ENCODE measurements at regions not wholly inside any gene's neighbourhood (a gene's known extent, or its start where the extent isn't known, plus 50 kb on each side); places are given as distances from the start of the nearest gene placed in this dataset.
"Not testable (repeated sequence)": the region's sequence is repeated elsewhere in the genome, so short reads cannot be mapped to it uniquely, and the experiment has no call there.

DNA sequence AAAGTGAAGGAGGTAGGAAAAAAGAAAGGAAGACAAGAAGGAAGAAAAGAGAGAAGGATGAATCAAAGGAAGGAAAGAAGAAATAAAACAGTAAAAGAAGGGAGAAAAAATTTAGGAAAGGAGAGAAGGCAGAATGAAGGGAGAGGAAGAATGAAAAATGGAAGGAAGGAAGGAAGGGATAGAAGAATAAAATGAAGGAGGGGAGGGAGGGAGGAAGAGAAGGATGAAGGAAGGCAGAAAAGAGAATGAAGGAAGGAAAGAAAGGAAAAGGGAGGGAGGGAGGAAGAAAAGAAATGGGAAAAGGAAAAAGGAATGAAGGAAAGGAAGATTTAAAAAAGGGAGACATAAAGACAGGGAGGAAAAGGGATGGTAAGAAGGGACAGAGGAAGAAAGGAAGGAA, 393.7 kb upstream of the GRM7 start:
- no peak for DNase-seq

DNA sequence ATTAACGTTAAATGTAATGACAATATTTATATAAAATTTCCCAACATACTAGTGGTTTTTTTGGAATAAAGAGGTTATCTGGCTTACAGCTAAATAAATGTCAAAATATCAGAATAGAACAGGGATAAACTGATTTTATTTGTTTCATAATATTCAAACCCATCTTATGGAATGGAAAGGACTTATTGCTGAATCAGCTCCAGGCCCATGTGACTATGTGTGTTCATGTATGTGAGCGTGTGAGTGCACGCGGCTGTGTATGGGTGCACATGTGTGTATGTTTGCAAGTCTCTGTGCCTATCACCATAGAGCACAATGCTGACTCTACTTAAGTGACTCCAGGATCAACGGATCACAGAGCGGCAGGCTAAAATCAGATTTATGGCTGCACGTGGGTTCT, 392.3 kb upstream of the GRM7 start:
- DNase-seq = no peak

DNA sequence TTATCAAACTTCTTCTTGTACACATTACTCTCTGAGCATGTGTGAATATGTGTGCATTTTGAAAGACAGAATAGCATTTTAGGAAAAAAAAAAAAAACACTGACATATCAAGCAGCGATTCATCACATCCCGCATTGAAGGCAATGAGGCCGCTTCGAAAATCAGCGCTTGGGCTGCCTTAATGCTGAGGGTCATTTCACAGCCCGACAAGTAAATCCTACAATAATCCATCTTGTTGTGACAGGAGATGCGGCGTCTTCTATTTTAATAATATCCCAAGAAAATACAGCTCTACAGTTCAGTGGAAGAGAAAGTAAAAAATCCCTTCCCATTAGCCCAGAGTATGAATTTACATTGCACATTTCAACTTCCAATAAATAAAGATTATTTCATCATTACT, 389.2 kb upstream of the GRM7 start:
- no peak for DNase-seq

GRCh38 chr3:6490487-6491327, 370.2 kb upstream of the GRM7 start:
- not testable (repeated sequence) for DNase-seq

GRCh38 chr3:6491768-6492167, 369.1 kb upstream of the GRM7 start:
- DNase-seq = no peak

GRCh38 chr3:6492306-6492705, 368.6 kb upstream of the GRM7 start:
- no peak for DNase-seq

- not testable (repeated sequence) for DNase-seq
These were observed 362.0 kb upstream of the GRM7 start for GRCh38 chr3:6498944-6499343.

DNA sequence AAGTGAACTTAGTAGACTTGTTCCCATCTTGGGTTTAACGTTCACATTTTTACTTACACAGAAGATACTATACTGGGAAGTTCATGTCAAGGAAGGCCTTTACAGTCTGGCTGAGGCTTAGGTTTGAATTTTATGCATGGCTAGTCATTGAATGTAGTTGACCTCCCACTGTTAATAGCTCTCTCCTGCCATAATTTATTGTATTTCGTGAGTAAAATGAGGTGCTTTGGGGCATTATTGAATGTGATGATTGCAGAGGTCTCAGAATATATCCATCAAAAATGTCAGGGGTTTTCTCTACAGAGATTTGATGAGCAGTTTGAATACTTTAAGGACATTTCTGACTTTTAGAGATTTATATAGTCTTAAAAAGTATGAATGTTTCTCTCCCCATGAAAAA, 356.6 kb upstream of the GRM7 start:
- no peak for DNase-seq

- no peak for DNase-seq
These were observed 356.1 kb upstream of the GRM7 start for GRCh38 chr3:6504834-6505233.

DNA sequence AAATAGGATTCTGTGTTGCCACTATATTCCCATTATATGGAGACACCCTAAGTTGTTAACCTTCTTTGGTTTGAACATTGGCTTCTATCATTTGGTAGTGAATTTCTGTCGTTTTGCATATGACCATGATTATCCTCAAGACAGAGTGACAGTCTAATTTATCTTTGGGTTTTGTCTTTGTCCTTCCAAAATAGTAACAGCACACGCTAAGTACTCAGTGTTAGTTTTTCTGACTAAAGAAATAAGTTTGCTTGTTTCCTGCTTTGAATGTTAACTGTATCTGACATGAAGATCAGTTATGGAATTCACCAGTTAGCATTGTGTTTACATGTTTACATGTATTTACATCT, 352.5 kb upstream of the GRM7 start:
- DNase-seq = no peak

DNA sequence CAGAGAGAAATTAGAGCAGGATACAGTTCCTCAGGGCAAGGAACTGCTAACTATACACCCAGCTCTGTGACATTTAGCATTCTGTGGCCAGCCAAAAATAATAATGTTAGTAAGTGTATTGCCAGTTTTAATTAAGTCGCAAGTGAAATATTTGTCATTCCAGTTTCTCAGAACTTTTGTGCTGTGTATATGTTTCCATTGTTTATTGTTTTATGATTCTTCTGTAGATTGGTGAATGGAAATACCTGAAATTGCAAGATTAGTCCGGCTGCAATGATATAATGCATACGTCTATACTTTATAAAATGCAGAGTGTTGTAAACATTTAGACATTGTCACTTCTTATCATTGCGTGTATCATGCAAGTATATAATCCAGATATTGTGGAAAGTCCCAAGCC, 351.3 kb upstream of the GRM7 start:
- no peak for DNase-seq

- no peak for DNase-seq
These were observed 350.2 kb upstream of the GRM7 start for GRCh38 chr3:6510713-6511112.

DNA sequence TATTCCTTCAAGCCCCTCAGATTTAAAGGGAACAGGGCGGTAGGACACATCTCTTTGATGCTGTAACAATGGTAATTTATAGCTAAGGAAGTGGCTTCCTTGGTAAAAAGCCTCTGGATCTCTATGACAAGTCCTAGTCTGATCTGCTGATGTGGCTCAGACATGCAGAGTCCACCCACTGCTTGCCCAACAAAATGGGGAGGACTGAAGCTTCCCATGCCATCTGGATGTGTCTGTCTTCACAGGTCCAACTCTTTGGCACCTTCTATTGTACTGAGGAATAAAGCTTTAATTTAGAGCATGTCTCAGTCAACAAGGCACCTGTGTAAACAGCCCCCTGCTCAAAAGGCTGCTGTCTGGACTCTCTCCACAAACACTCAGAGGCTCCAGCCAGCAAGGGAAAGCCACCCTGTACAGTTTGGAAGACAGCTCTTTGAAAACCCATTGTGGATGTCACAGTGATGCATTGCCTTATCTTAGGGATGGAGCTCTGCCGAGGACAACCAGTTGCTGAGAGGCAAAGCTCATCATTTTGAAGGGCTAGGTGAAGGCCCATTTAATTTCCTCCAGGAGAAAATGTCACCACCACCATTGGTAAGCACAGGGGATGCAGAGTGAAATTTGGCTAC, 348.6 kb upstream of the GRM7 start:
- DNase-seq = no peak

DNA sequence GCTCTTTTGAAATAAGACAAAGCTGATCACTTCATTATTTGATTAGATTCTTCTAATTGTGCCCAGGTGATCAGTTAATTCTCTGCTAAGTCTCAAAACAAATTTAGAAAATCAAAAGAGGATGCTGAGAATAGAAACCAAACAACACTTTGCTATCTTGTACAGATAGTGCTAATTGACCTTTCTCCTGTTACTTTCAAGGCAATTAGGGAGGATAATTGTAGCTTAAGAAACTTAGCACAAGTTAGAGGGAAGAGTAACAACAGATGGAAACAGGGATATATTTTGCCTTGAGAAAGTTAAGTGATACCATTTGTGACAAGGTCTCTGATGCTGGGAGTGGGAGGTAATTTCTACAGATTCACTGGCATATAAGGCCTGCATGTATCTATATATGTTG, 344.8 kb upstream of the GRM7 start:
- no peak for DNase-seq

DNA sequence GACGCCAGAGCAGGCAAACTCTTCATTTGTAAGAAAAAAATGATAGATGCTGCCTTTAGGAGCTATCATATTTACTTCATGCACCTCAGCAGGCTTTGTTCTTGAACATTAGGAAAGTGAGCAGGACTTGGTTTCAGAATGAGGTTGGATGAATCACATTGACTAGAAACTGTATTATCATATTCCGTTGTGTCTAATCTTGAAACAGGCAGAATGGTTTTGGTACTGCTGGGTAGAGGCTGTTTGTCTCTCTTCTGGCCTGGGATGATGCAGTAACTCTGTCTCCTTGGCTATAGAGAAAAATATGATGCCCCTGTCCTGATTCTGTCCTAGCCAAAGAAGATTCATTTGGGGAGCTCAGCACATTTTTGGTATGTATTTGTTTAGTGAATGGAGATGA, 344.2 kb upstream of the GRM7 start:
- DNase-seq = no peak

DNA sequence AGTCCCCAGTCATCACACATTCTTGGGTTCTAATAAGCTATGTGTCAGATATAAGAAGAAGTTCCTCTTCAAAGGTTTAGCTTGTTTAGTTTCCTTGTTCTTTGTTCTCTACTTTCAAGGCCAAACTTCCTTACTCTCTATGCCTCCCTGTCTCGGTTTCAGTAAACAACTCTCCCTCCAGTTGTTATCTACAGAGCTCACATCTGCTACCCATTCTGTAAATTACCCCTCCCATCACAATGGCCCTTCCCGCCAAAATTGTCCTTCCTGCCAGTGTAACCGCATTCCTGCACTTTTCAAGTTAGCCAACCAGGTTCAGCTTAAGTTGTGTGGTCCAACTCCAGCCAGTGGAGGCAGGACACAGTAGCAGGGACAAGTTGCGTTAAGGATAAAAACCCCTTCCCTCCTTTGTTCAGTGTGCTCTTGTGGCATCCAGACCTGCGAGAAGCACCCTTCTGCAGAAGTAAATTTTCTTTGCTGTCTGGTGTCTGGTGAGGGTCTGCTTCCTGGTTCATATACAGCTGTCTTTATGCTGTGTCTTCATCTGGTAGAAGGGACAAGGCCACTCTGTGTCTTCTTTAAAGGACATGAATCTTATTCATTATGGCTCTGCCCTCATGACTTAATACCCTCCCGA, 342.1 kb upstream of the GRM7 start:
- DNase-seq = no peak

GRCh38 chr3:6521369-6522113, 339.4 kb upstream of the GRM7 start:
- DNase-seq = no peak

- no peak for DNase-seq
These were observed 338.7 kb upstream of the GRM7 start for GRCh38 chr3:6522191-6522590.

- DNase-seq = no peak
These were observed 337.9 kb upstream of the GRM7 start for GRCh38 chr3:6523043-6523442.

DNA sequence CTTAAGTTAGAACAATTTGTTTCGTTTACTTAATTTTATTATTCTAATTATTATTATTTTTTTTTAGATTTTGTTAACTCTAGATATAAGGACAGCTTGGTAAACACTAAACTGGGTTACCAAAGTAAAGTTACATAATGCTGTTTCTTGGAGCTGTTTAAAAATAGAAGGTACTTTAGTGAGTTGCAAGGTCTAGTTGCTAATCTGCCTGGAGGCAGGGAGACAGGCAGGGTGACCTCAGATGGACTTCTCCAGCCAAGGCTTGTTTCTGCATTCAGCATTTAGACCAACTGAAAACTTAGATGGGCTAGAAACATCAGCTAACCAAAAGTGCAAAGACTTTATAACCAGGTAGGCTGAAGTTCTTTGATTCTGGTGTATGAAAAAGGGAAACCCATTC, 336.4 kb upstream of the GRM7 start:
- no peak for DNase-seq

DNA sequence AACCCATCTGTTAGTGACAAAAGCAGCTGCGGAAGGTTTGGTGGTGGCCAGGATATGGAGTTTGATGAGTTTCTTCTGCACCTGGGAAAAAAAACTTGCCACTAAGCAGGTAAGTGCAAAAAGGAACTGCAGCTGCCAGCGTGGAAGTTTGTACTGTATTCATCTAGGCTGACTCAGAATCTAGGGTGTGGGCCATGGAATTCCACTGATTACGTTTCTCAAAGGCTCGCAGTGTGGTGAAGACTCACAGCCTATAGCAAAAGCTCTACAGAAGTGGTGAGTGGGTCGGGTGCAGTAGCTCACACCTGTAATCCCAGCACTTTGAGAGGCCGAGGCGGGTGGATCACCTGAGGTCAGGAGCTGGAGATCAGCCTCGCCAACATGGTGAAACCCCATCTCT, 334.6 kb upstream of the GRM7 start:
- no peak for DNase-seq

DNA sequence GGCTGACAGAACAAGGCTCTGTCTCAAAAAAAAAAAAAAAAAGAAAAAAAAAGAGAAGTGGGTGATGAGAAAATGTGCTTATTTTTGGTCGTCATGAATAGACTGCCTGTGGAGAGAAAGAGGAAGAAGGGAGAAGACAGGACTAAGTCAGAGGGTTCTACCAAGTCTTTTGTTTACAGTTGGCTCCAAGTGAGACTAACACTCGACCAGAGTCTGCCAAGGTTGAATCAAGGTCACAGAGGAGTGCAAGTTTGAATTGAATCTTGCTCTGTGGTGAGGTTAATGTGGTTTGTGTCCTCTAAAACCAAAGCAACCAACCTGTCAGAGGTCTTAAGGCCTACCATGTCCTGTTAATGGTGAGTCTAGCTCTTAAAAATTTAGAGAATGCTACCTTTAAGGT, 334.1 kb upstream of the GRM7 start:
- DNase-seq = no peak

- no peak for DNase-seq
These were observed 332.0 kb upstream of the GRM7 start for GRCh38 chr3:6528951-6529350.

- no peak for DNase-seq
These were observed 329.8 kb upstream of the GRM7 start for GRCh38 chr3:6531153-6531552.
